Activated naive CD8-positive, alpha-beta T cell (primary cell): ENCODE measurements at regions not wholly inside any gene's neighbourhood (a gene's known extent, or its start where the extent isn't known, plus 50 kb on each side); places are given as distances from the start of the nearest gene placed in this dataset.

Experiments used
- H3K27ac Mint-ChIP-seq: one replicate; pipeline ENCODE4 v1.8.0; 2021; ENCODE audit warnings: mixed read lengths
- H3K27me3 Mint-ChIP-seq: one replicate; pipeline ENCODE4 v1.8.0; 2021; ENCODE audit warnings: mixed read lengths
- H3K36me3 Mint-ChIP-seq: one replicate; pipeline ENCODE4 v1.8.0; 2021; ENCODE audit warnings: mixed read lengths
- H3K4me1 Mint-ChIP-seq: one replicate; pipeline ENCODE4 v1.8.0; 2021; ENCODE audit warnings: low read depth, mixed read lengths
- H3K4me3 Mint-ChIP-seq: one replicate; pipeline ENCODE4 v1.8.0; 2021; ENCODE audit warnings: mild to moderate bottlenecking, mixed read lengths
- H3K9me3 Mint-ChIP-seq: one replicate; pipeline ENCODE4 v1.8.0; 2021; ENCODE audit warnings: low read depth, mixed read lengths

DNA sequence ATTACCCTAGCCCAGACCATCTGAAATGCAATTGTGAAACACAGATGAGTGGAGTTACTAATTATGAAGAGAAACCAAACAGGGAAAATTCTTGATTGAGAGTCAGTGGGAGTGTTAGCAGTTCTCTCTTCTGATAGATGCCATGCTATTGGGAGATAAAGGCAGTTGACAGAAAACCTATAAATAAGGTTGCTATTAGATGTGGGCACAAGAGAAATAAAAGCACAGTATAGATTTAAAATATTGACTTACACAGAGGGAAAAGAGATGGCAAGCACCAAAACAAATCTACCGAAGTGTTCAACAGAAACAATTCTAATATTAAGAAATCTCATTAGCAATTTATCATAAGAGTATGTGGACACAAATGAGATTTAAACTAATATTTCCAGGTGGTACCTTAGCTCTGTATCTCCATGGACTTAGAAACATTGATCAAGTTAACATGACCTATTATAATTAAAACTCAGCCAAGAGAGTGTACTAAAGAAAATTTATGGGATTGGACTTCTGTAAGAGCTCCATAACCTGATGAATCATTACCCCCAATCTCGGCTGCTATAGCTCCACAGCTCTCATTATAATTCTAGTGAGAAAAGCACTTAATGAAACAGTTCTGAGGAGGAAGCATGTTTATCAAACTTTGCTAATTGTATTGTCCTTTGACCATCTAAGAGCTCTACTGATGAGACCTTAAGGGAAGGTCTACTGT, 665.0 kb upstream of the RIOK2 start:
- H3K27me3 Mint-ChIP-seq: peaks cover 2% of the 10 kb centered on the region
- no peak overlapping the region for H3K4me3 Mint-ChIP-seq
- no peaks in the 10 kb centered on the region for H3K4me1 Mint-ChIP-seq
- H3K36me3 Mint-ChIP-seq: no peaks in the 10 kb centered on the region
- H3K9me3 Mint-ChIP-seq: no peaks in the 10 kb centered on the region
- no peak overlapping the region for H3K27ac Mint-ChIP-seq

GRCh38 chr5:97851036-97851435, 668.0 kb upstream of the RIOK2 start:
- Mint-ChIP-seq H3K27me3 (peaks cover 2% of the 10 kb centered on the region), H3K9me3 (no peaks in the 10 kb centered on the region)

DNA sequence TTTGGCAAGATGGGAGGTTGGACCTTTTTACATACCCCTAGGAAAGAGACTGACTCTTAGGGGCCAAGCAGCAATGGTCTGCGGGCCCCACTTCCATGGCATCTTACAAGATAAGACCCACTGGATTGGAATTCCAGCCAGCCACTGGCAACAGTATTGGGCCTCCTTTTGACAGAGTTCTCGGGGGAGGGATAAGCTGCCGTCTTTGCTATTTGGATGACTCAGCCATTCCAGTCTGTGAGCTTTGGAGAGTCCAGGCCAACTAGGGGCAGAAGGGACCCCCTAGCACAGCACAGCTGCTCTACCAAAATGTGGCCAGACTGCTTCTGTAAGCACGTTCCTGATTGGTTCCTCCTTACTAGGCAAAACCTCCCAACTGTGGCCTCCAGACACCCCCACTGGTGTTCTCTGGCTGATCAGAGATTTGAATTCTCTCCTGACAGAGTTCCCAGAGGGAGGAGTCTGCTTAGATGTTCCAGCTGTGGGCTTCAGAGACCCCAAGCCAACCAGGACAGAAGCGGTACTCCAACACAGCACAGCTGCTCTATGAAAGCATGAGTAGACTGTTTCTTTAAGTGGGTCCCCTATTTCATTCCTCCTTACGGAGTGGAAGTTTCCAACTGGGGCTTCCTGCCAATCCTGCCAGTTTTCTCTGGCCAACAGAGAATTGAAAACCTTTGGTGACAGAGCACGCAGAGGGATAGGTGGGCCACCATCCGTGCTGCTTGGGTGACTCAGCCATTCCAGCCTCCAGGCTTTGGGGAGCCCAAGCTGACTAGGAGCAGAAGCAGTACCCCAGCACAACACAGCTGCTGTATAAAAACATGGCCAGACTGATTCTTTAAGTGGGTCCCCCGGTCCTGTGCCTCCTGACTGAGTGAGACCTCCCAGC, 672.1 kb upstream of the RIOK2 start:
- H3K4me1 Mint-ChIP-seq: no peaks in the 10 kb centered on the region
- peaks cover 2% of the 10 kb centered on the region for H3K27me3 Mint-ChIP-seq
- peaks cover 4% of the 10 kb centered on the region for H3K9me3 Mint-ChIP-seq
- H3K4me3 Mint-ChIP-seq: no peak overlapping the region
- H3K36me3 Mint-ChIP-seq: no peaks in the 10 kb centered on the region
- H3K27ac Mint-ChIP-seq: no peak overlapping the region

More at GRCh38 chr5:97851036-97851435, 668.0 kb upstream of the RIOK2 start:
- H3K36me3 Mint-ChIP-seq: no peaks in the 10 kb centered on the region
- H3K4me1 Mint-ChIP-seq: no peaks in the 10 kb centered on the region
- no peak overlapping the region for H3K27ac Mint-ChIP-seq
- no peak overlapping the region for H3K4me3 Mint-ChIP-seq

GRCh38 chr5:97874491-97874890, 691.4 kb upstream of the RIOK2 start:
- Mint-ChIP-seq H3K27ac (no peak overlapping the region), H3K36me3 (no peaks in the 10 kb centered on the region), H3K4me3 (no peak overlapping the region), H3K9me3 (no peaks in the 10 kb centered on the region), H3K4me1 (no peaks in the 10 kb centered on the region), H3K27me3 (no peaks in the 10 kb centered on the region)

- H3K4me1 Mint-ChIP-seq: no peaks in the 10 kb centered on the region
- no peak overlapping the region for H3K27ac Mint-ChIP-seq
- no peaks in the 10 kb centered on the region for H3K9me3 Mint-ChIP-seq
- H3K36me3 Mint-ChIP-seq: no peaks in the 10 kb centered on the region
- H3K27me3 Mint-ChIP-seq: no peaks in the 10 kb centered on the region
- H3K4me3 Mint-ChIP-seq: no peak overlapping the region
Observed at GRCh38 chr5:97876272-97876671, 693.2 kb upstream of the RIOK2 start.

- no peaks in the 10 kb centered on the region for H3K36me3 Mint-ChIP-seq
- no peaks in the 10 kb centered on the region for H3K27me3 Mint-ChIP-seq
- H3K9me3 Mint-ChIP-seq: no peaks in the 10 kb centered on the region
- no peaks in the 10 kb centered on the region for H3K4me1 Mint-ChIP-seq
- no peak overlapping the region for H3K4me3 Mint-ChIP-seq
- H3K27ac Mint-ChIP-seq: no peak overlapping the region
Observed at GRCh38 chr5:97877588-97877987, 694.5 kb upstream of the RIOK2 start.

DNA sequence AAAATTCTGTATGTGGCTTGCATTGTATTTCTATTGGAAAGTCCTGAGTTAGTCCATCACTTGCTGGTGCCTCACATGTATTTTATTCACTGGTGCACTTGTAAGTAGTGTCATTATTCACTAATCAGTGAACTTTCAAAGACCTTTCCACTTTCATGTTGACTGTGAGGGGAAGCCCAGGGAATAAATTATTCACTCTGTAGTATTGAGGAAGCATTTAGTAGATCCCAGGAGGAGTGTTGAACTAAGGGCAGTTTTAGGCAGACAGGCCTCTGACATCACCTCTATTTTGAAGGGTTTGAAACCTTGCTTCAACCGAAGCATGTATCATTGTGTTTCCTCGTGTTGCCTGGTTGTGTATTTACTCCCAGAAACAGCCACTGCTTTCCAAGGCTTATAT, 705.4 kb upstream of the RIOK2 start:
- Mint-ChIP-seq H3K9me3 (no peaks in the 10 kb centered on the region), H3K4me3 (no peak overlapping the region), H3K36me3 (no peaks in the 10 kb centered on the region), H3K4me1 (no peaks in the 10 kb centered on the region), H3K27ac (no peak overlapping the region), H3K27me3 (no peaks in the 10 kb centered on the region)

DNA sequence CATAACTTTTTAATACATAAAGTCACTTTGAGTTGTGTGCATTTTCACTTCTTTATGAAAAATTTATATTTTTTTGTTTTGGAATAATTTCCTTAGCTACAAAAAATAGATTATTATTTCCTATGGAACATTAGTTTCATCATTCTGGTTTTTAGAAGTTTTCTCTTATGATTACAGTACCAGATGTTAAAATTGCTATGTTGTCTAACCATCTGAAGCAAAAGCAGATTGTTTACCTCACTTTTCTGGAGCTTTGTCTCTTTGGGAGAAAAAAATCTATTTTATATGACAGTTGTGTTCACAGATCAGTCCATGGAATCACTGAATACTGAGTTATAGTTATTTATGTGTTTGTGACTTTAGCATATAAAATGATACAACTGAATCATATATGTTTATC, 708.9 kb upstream of the RIOK2 start:
- Mint-ChIP-seq H3K9me3 (no peaks in the 10 kb centered on the region), H3K36me3 (no peaks in the 10 kb centered on the region), H3K4me1 (no peaks in the 10 kb centered on the region), H3K4me3 (no peak overlapping the region), H3K27me3 (no peaks in the 10 kb centered on the region), H3K27ac (no peak overlapping the region)

- no peak overlapping the region for H3K4me3 Mint-ChIP-seq
- H3K9me3 Mint-ChIP-seq: peaks cover 11% of the 10 kb centered on the region
Observed at GRCh38 chr5:97903742-97904141, 720.7 kb upstream of the RIOK2 start.

GRCh38 chr5:97906135-97906534, 723.1 kb upstream of the RIOK2 start:
- H3K4me3 Mint-ChIP-seq: no peak overlapping the region
- peaks cover 11% of the 10 kb centered on the region for H3K9me3 Mint-ChIP-seq
- no peaks in the 10 kb centered on the region for H3K4me1 Mint-ChIP-seq
- no peaks in the 10 kb centered on the region for H3K27me3 Mint-ChIP-seq
- no peak overlapping the region for H3K27ac Mint-ChIP-seq
- no peaks in the 10 kb centered on the region for H3K36me3 Mint-ChIP-seq

More at GRCh38 chr5:97903742-97904141, 720.7 kb upstream of the RIOK2 start:
- Mint-ChIP-seq H3K4me1 (no peaks in the 10 kb centered on the region), H3K36me3 (no peaks in the 10 kb centered on the region), H3K27ac (no peak overlapping the region), H3K27me3 (no peaks in the 10 kb centered on the region)

GRCh38 chr5:97907646-97908400, 724.8 kb upstream of the RIOK2 start:
- Mint-ChIP-seq H3K4me3 (no peak overlapping the region), H3K27me3 (no peaks in the 10 kb centered on the region), H3K9me3 (peaks cover 8% of the 10 kb centered on the region), H3K36me3 (no peaks in the 10 kb centered on the region), H3K27ac (no peak overlapping the region), H3K4me1 (no peaks in the 10 kb centered on the region)

- no peak overlapping the region for H3K4me3 Mint-ChIP-seq
- no peaks in the 10 kb centered on the region for H3K27me3 Mint-ChIP-seq
- H3K27ac Mint-ChIP-seq: no peak overlapping the region
- no peaks in the 10 kb centered on the region for H3K36me3 Mint-ChIP-seq
- no peaks in the 10 kb centered on the region for H3K4me1 Mint-ChIP-seq
- H3K9me3 Mint-ChIP-seq: peaks cover 8% of the 10 kb centered on the region
Observed at GRCh38 chr5:97909541-97909940, 726.5 kb upstream of the RIOK2 start.

- no peak overlapping the region for H3K4me3 Mint-ChIP-seq
Observed at GRCh38 chr5:97914483-97914882, 731.4 kb upstream of the RIOK2 start.

DNA sequence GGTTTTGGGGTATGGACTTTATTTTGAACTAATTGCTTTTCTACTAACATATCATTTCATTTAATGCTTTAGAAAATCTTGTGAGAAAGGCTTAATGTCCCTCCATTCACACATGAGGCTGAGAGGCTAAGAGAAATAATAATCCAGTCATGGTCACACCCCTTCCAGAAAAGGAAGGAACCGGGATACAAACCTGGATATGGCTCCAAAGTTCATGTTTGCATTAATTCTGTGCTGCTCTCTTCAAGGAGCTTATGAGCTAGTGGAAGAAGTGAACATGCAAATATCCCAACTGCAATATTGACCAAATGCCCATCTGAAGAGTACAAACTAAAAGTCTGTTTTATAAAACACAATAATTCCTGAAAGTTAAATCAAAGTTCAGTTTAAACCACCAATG, 732.1 kb upstream of the RIOK2 start:
- H3K36me3 Mint-ChIP-seq: no peaks in the 10 kb centered on the region
- H3K4me1 Mint-ChIP-seq: no peaks in the 10 kb centered on the region
- no peaks in the 10 kb centered on the region for H3K9me3 Mint-ChIP-seq
- H3K27ac Mint-ChIP-seq: no peak overlapping the region
- H3K27me3 Mint-ChIP-seq: no peaks in the 10 kb centered on the region
- H3K4me3 Mint-ChIP-seq: no peak overlapping the region

More at GRCh38 chr5:97914483-97914882, 731.4 kb upstream of the RIOK2 start:
- Mint-ChIP-seq H3K36me3 (no peaks in the 10 kb centered on the region), H3K4me1 (no peaks in the 10 kb centered on the region), H3K27ac (no peak overlapping the region), H3K27me3 (no peaks in the 10 kb centered on the region), H3K9me3 (no peaks in the 10 kb centered on the region)

GRCh38 chr5:97918057-97918456, 735.0 kb upstream of the RIOK2 start:
- no peak overlapping the region for H3K27ac Mint-ChIP-seq
- H3K4me1 Mint-ChIP-seq: no peaks in the 10 kb centered on the region
- no peaks in the 10 kb centered on the region for H3K36me3 Mint-ChIP-seq
- peaks cover 1% of the 10 kb centered on the region for H3K27me3 Mint-ChIP-seq
- no peak overlapping the region for H3K4me3 Mint-ChIP-seq
- H3K9me3 Mint-ChIP-seq: no peaks in the 10 kb centered on the region
